ENCODE measurements at regions not wholly inside any gene's neighbourhood (a gene's known extent, or its start where the extent isn't known, plus 50 kb on each side); places are given as distances from the start of the nearest gene placed in this dataset.
"Not testable (repeated sequence)": the region's sequence is repeated elsewhere in the genome, so short reads cannot be mapped to it uniquely, and the experiment has no call there.

DNA sequence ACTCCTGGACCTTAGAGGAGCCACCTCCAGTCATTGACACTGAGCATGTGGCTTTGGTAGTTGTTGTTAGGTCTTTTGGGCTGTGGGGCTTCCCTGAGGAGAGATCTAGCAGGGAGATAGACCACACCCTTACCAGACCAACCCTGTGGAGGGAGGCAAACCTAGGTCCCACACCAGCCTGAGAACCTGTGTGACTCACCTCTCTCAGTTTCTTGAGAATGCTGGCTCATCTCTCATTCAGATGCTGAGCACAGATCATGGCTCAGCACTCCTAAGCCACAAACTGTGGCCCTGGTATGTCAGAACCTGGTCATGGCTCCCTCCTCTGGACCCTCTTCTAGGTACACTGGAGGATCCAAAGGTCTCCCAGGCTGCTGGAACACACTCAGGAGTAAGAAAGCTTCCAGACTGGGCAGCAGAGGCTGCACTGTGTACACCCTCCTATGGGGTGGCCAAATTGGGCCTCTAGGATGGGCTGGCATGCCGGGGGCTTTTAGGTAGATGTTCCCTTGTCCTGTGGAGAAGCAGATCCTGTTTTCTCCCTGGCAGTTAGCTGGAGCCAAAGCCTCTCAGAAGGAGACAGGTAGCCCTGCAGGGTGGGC is 1294.5 kb downstream of the KHDRBS2 start:
- Histone ChIP-seq H3K27me3 (ENCODE audit: control insufficient read depth in 1 of 2, insufficient read depth in 2 of 2, low read length in 1 of 2) (no peaks in the 10 kb centered on the region), H3K36me3 (ENCODE audit: control insufficient read depth in 1 of 2, insufficient read depth in 2 of 2, low read length in 1 of 2) (no peaks in the 10 kb centered on the region), H3K4me1 (ENCODE audit: control insufficient read depth in 1 of 2, insufficient read depth in 2 of 2, low read length in 2 of 2) (no peaks in the 10 kb centered on the region), H3K4me3 (ENCODE audit: low read length in 2 of 2) (no peak overlapping the region), H3K27ac (ENCODE audit: low read depth in 1 of 2, low read length in 2 of 2) (no peak overlapping the region), H3K9me3 (ENCODE audit: control insufficient read depth, low read length) (peaks cover 2% of the 10 kb centered on the region)
- DNase-seq = no peak
- ATAC-seq (ENCODE audit: low FRiP score) = no peak
- intact Hi-C loops (cut with DNase I) = no loop called here
- 71 to 91% methylated on average over 1 of the region's 1 CpG for WGBS, 2 donors

DNA sequence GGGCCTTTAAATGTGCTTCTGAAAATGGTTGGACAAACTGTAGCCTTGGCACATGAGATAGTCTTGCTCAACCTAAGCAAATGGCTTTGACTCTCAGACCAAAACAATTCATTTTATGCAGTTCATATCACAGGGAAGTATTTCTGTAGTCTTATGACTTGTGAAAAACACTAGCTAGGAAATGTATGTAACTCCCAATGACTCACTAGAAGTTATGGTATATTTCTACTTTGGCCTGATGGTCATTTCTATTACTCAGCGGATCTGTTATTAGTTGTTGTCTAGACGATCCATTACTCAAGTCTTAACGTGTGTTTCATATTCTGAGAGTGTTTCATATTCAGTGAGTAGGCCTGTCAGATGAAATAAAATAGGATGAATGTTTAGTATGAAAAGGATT is 1333.5 kb downstream of the KHDRBS2 start:
- no peaks in the 10 kb centered on the region for H3K27me3 ChIP-seq (ENCODE audit: control insufficient read depth in 1 of 2, insufficient read depth in 2 of 2, low read length in 1 of 2)
- 43 to 48% methylated on average over 3 of the region's 3 CpGs for WGBS, 2 donors
- DNase-seq = no peak
- no peak overlapping the region for H3K4me3 ChIP-seq (ENCODE audit: low read length in 2 of 2)
- H3K36me3 ChIP-seq (ENCODE audit: control insufficient read depth in 1 of 2, insufficient read depth in 2 of 2, low read length in 1 of 2) = no peaks in the 10 kb centered on the region
- no peak for ATAC-seq (ENCODE audit: low FRiP score)
- no peak overlapping the region for H3K27ac ChIP-seq (ENCODE audit: low read depth in 1 of 2, low read length in 2 of 2)
- no peaks in the 10 kb centered on the region for H3K4me1 ChIP-seq (ENCODE audit: control insufficient read depth in 1 of 2, insufficient read depth in 2 of 2, low read length in 2 of 2)
- no peaks in the 10 kb centered on the region for H3K9me3 ChIP-seq (ENCODE audit: control insufficient read depth, low read length)
- intact Hi-C loops (cut with DNase I) = no loop called here

DNA sequence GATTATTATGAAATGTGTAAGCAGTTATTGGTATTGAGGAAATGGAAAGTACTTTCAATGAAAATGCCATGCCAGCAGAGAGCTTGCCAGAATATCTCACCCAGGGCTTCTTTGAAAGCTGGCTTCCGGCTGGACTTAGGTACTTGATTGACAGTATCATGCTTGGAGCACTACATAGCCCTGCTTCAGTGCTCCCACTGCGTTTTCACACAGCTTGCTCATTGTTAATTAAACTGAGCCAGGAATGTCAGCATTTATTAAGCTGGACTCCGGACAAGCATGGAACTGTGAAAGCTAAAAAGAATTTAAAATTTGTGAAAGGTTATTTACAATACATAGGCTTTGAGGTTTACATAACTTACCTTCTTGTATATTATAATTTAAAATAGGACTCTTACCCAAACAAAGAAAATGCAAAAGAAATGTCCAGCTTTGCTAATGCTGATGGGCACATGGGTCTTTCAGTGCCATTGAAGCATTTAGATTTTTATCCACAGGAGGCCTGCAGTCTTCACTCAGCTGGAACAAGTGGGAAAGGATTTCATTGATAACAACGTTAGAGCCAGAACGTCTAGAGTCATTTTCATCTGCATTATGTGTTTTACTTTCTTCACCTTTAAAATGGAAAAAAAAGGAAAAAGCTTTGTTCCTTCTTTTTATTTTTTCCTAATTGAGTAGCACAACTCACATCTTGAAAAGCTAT is 1335.7 kb downstream of the KHDRBS2 start:
- DNase-seq; H3K9me3 ChIP-seq (ENCODE audit: control insufficient read depth, low read length); ATAC-seq (ENCODE audit: low FRiP score); H3K4me1 ChIP-seq (ENCODE audit: control insufficient read depth in 1 of 2, insufficient read depth in 2 of 2, low read length in 2 of 2); H3K27ac ChIP-seq (ENCODE audit: low read depth in 1 of 2, low read length in 2 of 2); intact Hi-C loops (cut with DNase I); H3K4me3 ChIP-seq (ENCODE audit: low read length in 2 of 2); H3K36me3 ChIP-seq (ENCODE audit: control insufficient read depth in 1 of 2, insufficient read depth in 2 of 2, low read length in 1 of 2); H3K27me3 ChIP-seq (ENCODE audit: control insufficient read depth in 1 of 2, insufficient read depth in 2 of 2, low read length in 1 of 2): not testable (repeated sequence)
- 41 to 44% methylated on average over 5 of the region's 5 CpGs for WGBS, 2 donors

DNA sequence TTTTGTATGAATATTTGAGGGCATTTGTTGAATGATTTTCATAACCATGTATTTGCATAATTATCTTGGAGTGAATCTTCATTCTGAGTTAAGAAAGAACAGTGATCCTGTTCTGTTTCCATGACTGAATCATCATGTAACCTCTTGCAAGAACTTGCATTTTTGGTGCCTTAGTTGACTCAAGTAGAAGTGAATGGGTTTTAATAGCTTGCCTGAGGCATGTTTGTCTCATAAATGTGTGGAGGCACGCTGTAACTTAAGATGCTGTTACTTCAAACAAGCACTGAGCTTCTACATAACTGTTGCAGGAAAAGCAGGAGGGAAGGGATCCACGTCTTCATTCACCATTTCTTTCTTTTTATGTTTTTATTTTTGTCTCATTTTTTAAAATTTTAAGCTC is 1338.6 kb downstream of the KHDRBS2 start:
- H3K27ac ChIP-seq (ENCODE audit: low read depth in 1 of 2, low read length in 2 of 2); H3K9me3 ChIP-seq (ENCODE audit: control insufficient read depth, low read length); ATAC-seq (ENCODE audit: low FRiP score); H3K4me3 ChIP-seq (ENCODE audit: low read length in 2 of 2); DNase-seq; H3K4me1 ChIP-seq (ENCODE audit: control insufficient read depth in 1 of 2, insufficient read depth in 2 of 2, low read length in 2 of 2); H3K27me3 ChIP-seq (ENCODE audit: control insufficient read depth in 1 of 2, insufficient read depth in 2 of 2, low read length in 1 of 2); H3K36me3 ChIP-seq (ENCODE audit: control insufficient read depth in 1 of 2, insufficient read depth in 2 of 2, low read length in 1 of 2); intact Hi-C loops (cut with DNase I): not testable (repeated sequence)
- WGBS, 2 donors = 51 to 63% methylated on average over 2 of the region's 2 CpGs

DNA sequence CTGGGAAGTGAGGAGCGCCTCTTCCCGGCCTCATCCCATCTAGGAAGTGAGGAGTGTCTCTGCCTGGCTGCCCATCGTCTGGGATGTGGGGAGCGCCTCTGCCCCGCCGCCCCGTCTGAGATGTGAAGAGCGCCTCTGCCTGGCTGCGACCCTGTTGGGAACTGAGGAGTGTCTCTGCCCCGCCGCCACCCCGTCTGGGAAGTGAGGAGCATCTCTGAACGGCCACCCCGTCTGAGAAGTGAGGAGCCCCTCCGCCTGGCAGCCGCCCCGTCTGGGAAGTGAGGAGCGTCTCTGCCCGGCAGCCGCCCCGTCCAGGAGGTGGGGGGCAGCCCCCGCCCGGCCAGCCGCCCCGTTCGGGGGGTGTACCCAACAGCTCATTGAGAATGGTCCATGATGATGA is 1341.2 kb downstream of the KHDRBS2 start:
- H3K36me3 ChIP-seq (ENCODE audit: control insufficient read depth in 1 of 2, insufficient read depth in 2 of 2, low read length in 1 of 2); H3K4me3 ChIP-seq (ENCODE audit: low read length in 2 of 2); ATAC-seq (ENCODE audit: low FRiP score); H3K27me3 ChIP-seq (ENCODE audit: control insufficient read depth in 1 of 2, insufficient read depth in 2 of 2, low read length in 1 of 2); H3K9me3 ChIP-seq (ENCODE audit: control insufficient read depth, low read length); intact Hi-C loops (cut with DNase I); H3K27ac ChIP-seq (ENCODE audit: low read depth in 1 of 2, low read length in 2 of 2); H3K4me1 ChIP-seq (ENCODE audit: control insufficient read depth in 1 of 2, insufficient read depth in 2 of 2, low read length in 2 of 2): not testable (repeated sequence)
- DNase-seq = peak; percentile 19 to 55
- WGBS, 2 donors = 94 to 97% methylated on average over 22 to 26 of the region's 26 CpGs

DNA sequence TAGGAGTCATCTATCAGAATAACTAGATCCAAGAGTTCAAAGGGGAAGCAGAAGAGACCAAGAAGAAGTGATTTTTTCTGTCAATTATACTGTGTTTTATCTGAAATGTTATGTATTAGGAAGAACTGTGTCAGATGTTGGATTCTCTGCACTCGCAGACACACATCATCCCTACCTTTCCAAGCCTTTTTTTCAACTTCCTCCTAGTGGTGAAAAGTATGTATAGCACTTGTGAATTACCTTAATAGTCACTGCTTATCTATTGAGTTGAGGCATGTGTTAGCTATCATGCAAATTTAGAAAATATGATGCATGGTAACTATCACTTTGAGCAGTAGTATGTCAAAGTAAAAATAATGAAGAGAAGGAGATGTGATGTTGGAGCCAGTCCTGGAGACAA is 1350.1 kb downstream of the KHDRBS2 start:
- H3K9me3 ChIP-seq (ENCODE audit: control insufficient read depth, low read length); ATAC-seq (ENCODE audit: low FRiP score); intact Hi-C loops (cut with DNase I); H3K4me1 ChIP-seq (ENCODE audit: control insufficient read depth in 1 of 2, insufficient read depth in 2 of 2, low read length in 2 of 2); H3K27ac ChIP-seq (ENCODE audit: low read depth in 1 of 2, low read length in 2 of 2); DNase-seq; H3K4me3 ChIP-seq (ENCODE audit: low read length in 2 of 2); H3K27me3 ChIP-seq (ENCODE audit: control insufficient read depth in 1 of 2, insufficient read depth in 2 of 2, low read length in 1 of 2); H3K36me3 ChIP-seq (ENCODE audit: control insufficient read depth in 1 of 2, insufficient read depth in 2 of 2, low read length in 1 of 2): not testable (repeated sequence)
- 52 to 60% methylated on average over 1 of the region's 1 CpG for WGBS, 2 donors

DNA sequence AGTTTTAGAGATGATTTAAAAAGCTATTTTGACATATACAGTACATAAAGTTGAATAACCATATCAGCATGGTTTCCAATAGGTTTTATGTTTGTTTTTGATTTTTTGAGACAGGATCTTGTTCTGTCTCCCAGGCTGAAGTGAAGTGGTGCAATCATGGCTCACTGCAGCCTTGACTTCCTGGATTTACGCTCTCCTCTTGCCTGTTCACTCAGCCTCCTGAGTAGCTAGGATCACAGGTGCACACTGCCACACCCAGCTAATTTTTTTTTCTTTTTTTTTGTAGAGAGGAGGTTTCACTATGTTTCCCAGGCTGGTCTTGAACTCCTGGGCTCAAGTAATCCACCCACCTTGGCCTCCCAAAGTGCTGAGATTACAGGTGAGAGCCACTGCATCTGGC is 1366.4 kb downstream of the KHDRBS2 start:
- H3K4me3 ChIP-seq (ENCODE audit: low read length in 2 of 2); H3K27me3 ChIP-seq (ENCODE audit: control insufficient read depth in 1 of 2, insufficient read depth in 2 of 2, low read length in 1 of 2); ATAC-seq (ENCODE audit: low FRiP score); intact Hi-C loops (cut with DNase I); DNase-seq; H3K9me3 ChIP-seq (ENCODE audit: control insufficient read depth, low read length); H3K27ac ChIP-seq (ENCODE audit: low read depth in 1 of 2, low read length in 2 of 2); H3K36me3 ChIP-seq (ENCODE audit: control insufficient read depth in 1 of 2, insufficient read depth in 2 of 2, low read length in 1 of 2); H3K4me1 ChIP-seq (ENCODE audit: control insufficient read depth in 1 of 2, insufficient read depth in 2 of 2, low read length in 2 of 2): not testable (repeated sequence)
- WGBS, 2 donors = 89 to 96% methylated on average over 1 of the region's 1 CpG

DNA sequence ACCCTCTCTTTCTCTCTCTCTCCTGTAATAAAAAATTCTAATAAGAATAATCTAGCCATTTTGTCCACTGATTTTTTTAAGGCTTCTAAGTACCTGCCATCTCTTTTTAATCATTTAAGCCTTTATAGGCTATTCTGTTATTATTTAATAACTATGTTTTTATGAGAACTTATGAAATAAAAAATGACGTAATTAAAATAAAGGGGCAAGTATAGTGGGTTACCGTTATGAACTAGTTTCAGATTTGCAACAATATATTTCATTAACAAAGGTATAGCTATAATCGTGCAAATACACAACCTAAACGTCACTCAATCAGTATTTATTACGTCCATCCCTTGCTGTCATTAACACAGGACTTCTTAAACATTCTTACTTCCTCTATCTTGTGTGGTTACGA is 1382.2 kb downstream of the KHDRBS2 start:
- H3K9me3 ChIP-seq (ENCODE audit: control insufficient read depth, low read length); intact Hi-C loops (cut with DNase I); H3K27me3 ChIP-seq (ENCODE audit: control insufficient read depth in 1 of 2, insufficient read depth in 2 of 2, low read length in 1 of 2); ATAC-seq (ENCODE audit: low FRiP score); H3K4me1 ChIP-seq (ENCODE audit: control insufficient read depth in 1 of 2, insufficient read depth in 2 of 2, low read length in 2 of 2); H3K27ac ChIP-seq (ENCODE audit: low read depth in 1 of 2, low read length in 2 of 2); DNase-seq; H3K36me3 ChIP-seq (ENCODE audit: control insufficient read depth in 1 of 2, insufficient read depth in 2 of 2, low read length in 1 of 2); H3K4me3 ChIP-seq (ENCODE audit: low read length in 2 of 2): not testable (repeated sequence)
- WGBS, 2 donors = 84% methylated on average over 6 of the region's 6 CpGs

DNA sequence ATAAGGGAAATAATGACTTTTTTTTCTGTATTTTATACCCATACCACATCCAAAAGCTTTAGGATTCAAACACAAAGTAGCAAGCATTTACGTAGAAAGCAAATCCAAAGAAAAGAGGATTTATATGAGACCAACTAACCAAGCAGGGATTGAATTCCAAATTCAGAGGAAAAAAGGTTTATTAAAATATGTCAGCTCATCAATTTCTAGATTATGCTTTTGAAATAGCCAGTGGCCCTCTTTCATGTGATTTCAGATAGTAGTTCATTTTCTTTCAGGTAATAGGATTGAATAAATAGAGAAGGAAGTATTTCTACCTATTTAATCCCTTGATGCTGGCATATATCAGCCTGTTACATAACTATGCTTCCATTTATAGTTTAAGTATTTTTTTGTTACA is 1392.7 kb downstream of the KHDRBS2 start:
- H3K9me3 ChIP-seq (ENCODE audit: control insufficient read depth, low read length); H3K36me3 ChIP-seq (ENCODE audit: control insufficient read depth in 1 of 2, insufficient read depth in 2 of 2, low read length in 1 of 2); H3K27ac ChIP-seq (ENCODE audit: low read depth in 1 of 2, low read length in 2 of 2); DNase-seq; H3K4me1 ChIP-seq (ENCODE audit: control insufficient read depth in 1 of 2, insufficient read depth in 2 of 2, low read length in 2 of 2); H3K4me3 ChIP-seq (ENCODE audit: low read length in 2 of 2); intact Hi-C loops (cut with DNase I); H3K27me3 ChIP-seq (ENCODE audit: control insufficient read depth in 1 of 2, insufficient read depth in 2 of 2, low read length in 1 of 2); ATAC-seq (ENCODE audit: low FRiP score): not testable (repeated sequence)
- 84 to 87% methylated on average over 1 of the region's 1 CpG for WGBS, 2 donors
